GM12865 (cell line): ENCODE measurements at regions not wholly inside any gene's neighbourhood (a gene's known extent, or its start where the extent isn't known, plus 50 kb on each side); places are given as distances from the start of the nearest gene placed in this dataset.

Experiments used
- DNase-seq: peaks from one replicate; pipeline ENCODE4 v3.0.0; 2010; ENCODE audit warnings: low read depth
- H3K4me3 ChIP-seq: 2 replicates; pipeline ENCODE4 v1.5.1; 2011; ENCODE audit warnings: mild to moderate bottlenecking, low read depth, low read length, control low read depth
- TF ChIP-seq, protein P1 (sequence below): IDR thresholded peaks from 2 replicates; pipeline ENCODE4 v1.5.1; 2011; ENCODE audit warnings: low read length, control low read depth, low read depth, inconsistent platforms; ENCODE audit not compliant: insufficient read depth; ENCODE audit errors: missing control alignments

DNA sequence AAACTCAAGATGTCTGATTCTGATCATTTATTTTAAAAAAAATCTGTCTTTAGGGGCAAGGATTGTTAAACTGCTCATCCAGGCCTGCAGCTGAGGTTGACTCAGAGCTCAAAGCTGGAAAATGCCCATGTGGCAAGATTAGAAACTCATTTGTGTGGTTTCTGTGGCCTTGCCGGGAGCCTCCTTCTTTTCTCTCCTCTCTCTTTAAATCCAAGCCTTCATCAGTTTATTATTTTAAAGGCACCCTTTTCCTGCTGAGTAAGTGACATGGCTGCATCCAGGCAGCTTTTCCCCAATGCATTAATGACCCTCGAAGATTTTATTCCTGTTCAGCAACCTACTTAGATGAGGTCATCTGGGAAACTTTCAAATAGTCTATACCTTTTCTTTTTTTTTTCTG lies 221.3 kb upstream of the CDIN1 start:
- TF ChIP-seq, protein P1, sequence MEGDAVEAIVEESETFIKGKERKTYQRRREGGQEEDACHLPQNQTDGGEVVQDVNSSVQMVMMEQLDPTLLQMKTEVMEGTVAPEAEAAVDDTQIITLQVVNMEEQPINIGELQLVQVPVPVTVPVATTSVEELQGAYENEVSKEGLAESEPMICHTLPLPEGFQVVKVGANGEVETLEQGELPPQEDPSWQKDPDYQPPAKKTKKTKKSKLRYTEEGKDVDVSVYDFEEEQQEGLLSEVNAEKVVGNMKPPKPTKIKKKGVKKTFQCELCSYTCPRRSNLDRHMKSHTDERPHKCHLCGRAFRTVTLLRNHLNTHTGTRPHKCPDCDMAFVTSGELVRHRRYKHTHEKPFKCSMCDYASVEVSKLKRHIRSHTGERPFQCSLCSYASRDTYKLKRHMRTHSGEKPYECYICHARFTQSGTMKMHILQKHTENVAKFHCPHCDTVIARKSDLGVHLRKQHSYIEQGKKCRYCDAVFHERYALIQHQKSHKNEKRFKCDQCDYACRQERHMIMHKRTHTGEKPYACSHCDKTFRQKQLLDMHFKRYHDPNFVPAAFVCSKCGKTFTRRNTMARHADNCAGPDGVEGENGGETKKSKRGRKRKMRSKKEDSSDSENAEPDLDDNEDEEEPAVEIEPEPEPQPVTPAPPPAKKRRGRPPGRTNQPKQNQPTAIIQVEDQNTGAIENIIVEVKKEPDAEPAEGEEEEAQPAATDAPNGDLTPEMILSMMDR = no peak
- no peak for DNase-seq
- no peak overlapping the region for H3K4me3 ChIP-seq

DNA sequence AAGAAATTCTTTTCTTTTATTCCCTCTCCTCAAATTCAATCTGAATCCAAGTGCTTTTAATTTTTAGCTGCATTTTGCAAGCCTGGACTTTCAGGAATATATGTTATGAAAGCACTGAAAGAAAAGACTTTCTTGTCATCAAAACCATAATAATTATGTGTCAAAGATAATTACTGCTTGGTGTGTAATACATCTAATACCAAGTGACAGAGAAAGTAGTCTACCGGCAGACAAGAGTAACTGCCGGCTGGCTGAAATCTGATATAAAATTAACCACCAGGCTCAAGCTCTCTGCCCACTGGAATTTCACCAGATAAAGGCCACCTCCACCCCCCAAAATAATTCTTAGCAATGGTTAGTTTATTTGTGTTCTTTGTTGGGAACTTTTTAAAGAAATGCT lies 220.9 kb upstream of the CDIN1 start:
- no peak overlapping the region for H3K4me3 ChIP-seq
- DNase-seq = no peak
- TF ChIP-seq, protein P1 = no peak

- DNase-seq = no peak
- no peak overlapping the region for H3K4me3 ChIP-seq
Measured at GRCh38 chr15:36359286-36359685, 220.1 kb upstream of the CDIN1 start.

GRCh38 chr15:36361351-36361870 lies 218.0 kb upstream of the CDIN1 start:
- TF ChIP-seq, protein P1 = no peak
- DNase-seq = no peak
- H3K4me3 ChIP-seq = no peak overlapping the region

More at GRCh38 chr15:36359286-36359685, 220.1 kb upstream of the CDIN1 start:
- TF ChIP-seq, protein P1 = no peak

DNA sequence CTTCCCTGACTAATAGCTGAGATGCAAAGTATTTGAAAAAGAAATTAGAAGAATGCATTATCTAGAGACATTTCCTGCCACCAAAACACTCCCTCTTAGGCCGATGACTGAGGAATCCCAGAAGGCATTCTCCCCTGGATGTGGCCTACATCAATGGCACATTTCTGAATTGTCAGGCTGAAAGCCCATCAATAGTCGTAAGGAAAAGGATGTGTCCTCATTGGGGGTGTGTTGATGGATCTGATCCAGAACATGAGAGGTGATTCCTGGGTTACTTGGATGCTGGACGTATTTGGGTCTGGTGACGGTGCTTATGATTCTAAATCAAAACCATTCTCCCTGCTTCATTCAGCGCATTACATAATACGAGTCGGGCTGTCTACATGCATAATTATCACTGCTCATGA lies 216.9 kb upstream of the CDIN1 start:
- DNase-seq = no peak
- no peak overlapping the region for H3K4me3 ChIP-seq
- TF ChIP-seq, protein P1 = no peak

DNA sequence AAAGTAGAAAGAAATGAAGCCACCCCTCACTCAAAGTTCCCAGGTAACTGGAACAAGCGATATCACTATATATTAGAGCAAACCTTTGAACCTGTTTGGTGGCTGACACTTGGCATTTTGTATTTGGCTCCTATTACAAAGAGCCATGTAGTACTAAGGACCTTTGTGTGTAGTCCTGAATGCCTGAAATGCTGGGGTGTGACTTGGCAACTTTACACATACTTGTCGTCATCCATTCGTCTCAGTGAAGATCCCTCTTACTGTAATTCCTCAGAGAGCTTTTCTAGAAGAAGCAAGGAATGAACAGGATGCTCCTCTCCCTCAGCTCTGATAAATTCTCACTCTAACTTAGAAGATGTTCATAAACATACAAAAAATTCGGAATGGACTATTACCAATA lies 216.1 kb upstream of the CDIN1 start:
- no peak overlapping the region for H3K4me3 ChIP-seq
- DNase-seq = no peak
- TF ChIP-seq, protein P1 = no peak

- no peak for DNase-seq
Measured at GRCh38 chr15:36364377-36364776, 215.0 kb upstream of the CDIN1 start.

More at GRCh38 chr15:36364377-36364776, 215.0 kb upstream of the CDIN1 start:
- TF ChIP-seq, protein P1 = no peak
- no peak overlapping the region for H3K4me3 ChIP-seq
